CD14-positive monocyte (primary cell): ENCODE measurements at regions not wholly inside any gene's neighbourhood (a gene's known extent, or its start where the extent isn't known, plus 50 kb on each side); places are given as distances from the start of the nearest gene placed in this dataset.

Experiments used
- DNase-seq, 3 donors: peaks; one replicate each; pipeline ENCODE4 v3.0.0-alpha.2; 2011 to 2022
- H2AFZ ChIP-seq: 2 replicates; pipeline ENCODE4 v1.6.0; 2012; ENCODE audit warnings: mild to moderate bottlenecking, low read depth, low read length, inconsistent platforms; ENCODE audit not compliant: insufficient read depth, poor library complexity, severe bottlenecking
- H3K27ac ChIP-seq, 2 donors: 1 replicate in 1 of 2; 2 replicates in 1 of 2; pipeline ENCODE4 v1.5.1; 2012 to 2013; ENCODE audit warnings: low read length in 2 of 2, control low read depth in 1 of 2, inconsistent platforms in 1 of 2, low read depth in 1 of 2, mild to moderate bottlenecking in 1 of 2
- H3K27me3 ChIP-seq, 2 donors: one replicate each; pipeline versions ENCODE4 v1.6.0 to v1.6.1; 2011 to 2013; ENCODE audit warnings: low read length in 2 of 2; ENCODE audit not compliant: control insufficient read depth in 2 of 2, insufficient read depth in 2 of 2
- H3K36me3 ChIP-seq, 2 donors: replicated peaks in 1 of 2; 1 replicate in 1 of 2; 2 replicates in 1 of 2; pipeline versions ENCODE4 v1.5.1 to v1.6.1; 2012 to 2013; ENCODE audit warnings: low read length in 2 of 2, control low read depth in 1 of 2, inconsistent platforms in 1 of 2, mild to moderate bottlenecking in 1 of 2; ENCODE audit not compliant: insufficient read depth in 2 of 2, control insufficient read depth in 1 of 2
- H3K4me1 ChIP-seq, 2 donors: 1 replicate in 1 of 2; 2 replicates in 1 of 2; pipeline versions ENCODE4 v1.5.1 to v1.6.1; 2012 to 2013; ENCODE audit warnings: low read length in 2 of 2, control low read depth in 1 of 2, inconsistent platforms in 1 of 2, mild to moderate bottlenecking in 1 of 2, moderate library complexity in 1 of 2; ENCODE audit not compliant: insufficient read depth in 2 of 2, control insufficient read depth in 1 of 2
- H3K4me2 ChIP-seq: replicated peaks from 2 replicates; pipeline ENCODE3; 2012; ENCODE audit warnings: low read length, moderate library complexity, mild to moderate bottlenecking; ENCODE audit not compliant: poor library complexity, severe bottlenecking; ENCODE audit errors: extremely low read depth
- H3K4me3 ChIP-seq, 3 experiments: fragments of 200-600 bp in 1 of 3; sonication (generic) in 1 of 3; replicated peaks in 1 of 3; 1 replicate in 2 of 3; 2 replicates in 1 of 3; pipeline ENCODE4 v1.5.1; 2011 to 2013; ENCODE audit warnings: low read length in 3 of 3, mild to moderate bottlenecking in 3 of 3, control low read depth in 2 of 3, low read depth in 2 of 3, inconsistent platforms in 1 of 3, moderate library complexity in 1 of 3
- H3K79me2 ChIP-seq: 2 replicates; pipeline ENCODE4 v1.6.0; 2012; ENCODE audit warnings: mild to moderate bottlenecking, control low read depth, inconsistent platforms, low read length, moderate library complexity; ENCODE audit not compliant: insufficient read depth
- H3K9ac ChIP-seq: 2 replicates; pipeline ENCODE4 v1.6.0; 2017; ENCODE audit warnings: low read length, mild to moderate bottlenecking; ENCODE audit not compliant: insufficient read depth, poor library complexity, severe bottlenecking
- H3K9me3 ChIP-seq, 2 donors: replicated peaks in 1 of 2; 1 replicate in 1 of 2; 2 replicates in 1 of 2; pipeline versions ENCODE4 v1.5.1 to v1.6.1; 2012 to 2013; ENCODE audit warnings: low read length in 2 of 2, control low read depth in 1 of 2; ENCODE audit not compliant: control insufficient read depth in 1 of 2, insufficient read depth in 1 of 2
- H4K20me1 ChIP-seq: 2 replicates; pipeline ENCODE4 v1.6.0; 2012; ENCODE audit warnings: mild to moderate bottlenecking, low read length, control low read depth, moderate library complexity; ENCODE audit not compliant: insufficient read depth
- H3K27ac Mint-ChIP-seq, 7 donors: one replicate each; pipeline ENCODE4 v1.8.0; 2020; ENCODE audit warnings: mild to moderate bottlenecking in 7 of 7, mixed read lengths in 7 of 7, moderate library complexity in 6 of 7, inconsistent platforms in 2 of 7
- H3K27me3 Mint-ChIP-seq, 3 donors: one replicate each; pipeline ENCODE4 v1.8.0; 2021 to 2022; ENCODE audit warnings: low read depth in 3 of 3, mild to moderate bottlenecking in 3 of 3, mixed read lengths in 3 of 3, moderate library complexity in 3 of 3, inconsistent platforms in 1 of 3
- H3K36me3 Mint-ChIP-seq, 2 donors: one replicate each; pipeline ENCODE4 v1.8.0; 2020; ENCODE audit warnings: mixed read lengths in 2 of 2, inconsistent platforms in 1 of 2, mild to moderate bottlenecking in 1 of 2
- H3K4me1 Mint-ChIP-seq: one replicate; pipeline ENCODE4 v1.8.0; 2020; ENCODE audit warnings: mild to moderate bottlenecking, mixed read lengths
- H3K4me3 Mint-ChIP-seq, 2 donors: one replicate each; pipeline ENCODE4 v1.8.0; 2020; ENCODE audit warnings: mild to moderate bottlenecking in 2 of 2, mixed read lengths in 2 of 2, moderate library complexity in 1 of 2
- H3K9me3 Mint-ChIP-seq, 7 donors: one replicate each; pipeline ENCODE4 v1.8.0; 2020 to 2022; ENCODE audit warnings: mixed read lengths in 7 of 7, mild to moderate bottlenecking in 6 of 7, moderate library complexity in 6 of 7, inconsistent platforms in 2 of 7
- WGBS: methylation state at CpG from one replicate; pipeline ENCODE4 v1.1.5; 2013; ENCODE audit warnings: missing lambda C conversion rate; ENCODE audit not compliant: insufficient coverage; 5-methylcytosine and 5-hydroxymethylcytosine counted together
- intact Hi-C, 2 donors: fragments of 100-400 bp; cut with micrococcal nuclease; formaldehyde crosslinking; loops; one replicate each; pipeline versions ENCODE4 v1.15.0 to v1.15.1; 2023
- TF ChIP-seq, protein P1 (sequence below): fragments of 200-600 bp; IDR thresholded peaks from one replicate; pipeline ENCODE4 v1.8.0; 2022; ENCODE audit warnings: antibody characterized with exemption, mild to moderate bottlenecking

DNA sequence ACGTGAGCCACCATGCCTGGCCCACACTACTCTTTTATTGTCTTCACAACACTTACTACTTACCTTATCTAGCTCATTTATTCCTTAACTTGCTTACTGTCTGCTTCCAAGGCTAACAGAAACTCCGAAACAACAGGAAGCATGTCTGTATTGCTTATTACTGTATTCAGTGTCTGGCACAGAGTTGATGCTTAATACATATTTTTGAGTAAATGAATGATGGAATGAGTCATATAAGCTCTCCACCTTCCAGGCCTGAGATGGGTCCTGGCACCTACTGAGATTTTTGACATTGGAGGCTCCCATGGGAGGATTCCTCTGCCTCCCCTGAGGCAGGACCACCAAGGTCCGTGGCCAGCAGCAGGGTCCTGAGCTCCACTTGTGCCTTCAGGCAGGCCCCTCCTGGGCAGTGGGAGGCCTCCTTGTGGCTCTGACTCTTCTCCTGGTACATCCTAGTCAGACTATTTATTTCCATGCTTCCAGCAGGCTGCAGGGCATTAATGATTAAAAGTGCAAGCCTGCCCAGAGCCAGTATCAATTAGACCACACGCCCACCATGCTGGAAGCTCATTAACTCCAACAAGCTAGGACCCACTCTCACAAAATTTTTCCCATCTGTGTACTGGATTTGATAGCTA, 76.5 kb upstream of the CTNNA1 start:
- Mint-ChIP-seq H3K27ac (no peak overlapping the region), H3K4me3 (no peak overlapping the region), H3K9me3 (peaks cover 9 to 22% (median 16%) of the 10 kb centered on the region in 7 donors), H3K27me3 (peaks cover 4 to 11% (median 5%) of the 10 kb centered on the region in 3 donors), H3K36me3 (no peaks in the 10 kb centered on the region), H3K4me1 (no peaks in the 10 kb centered on the region)
- no peak overlapping the region for H3K9ac ChIP-seq
- no peak overlapping the region for H3K27ac ChIP-seq
- H3K27me3 ChIP-seq: peaks cover 0 to 2% of the 10 kb centered on the region in 2 donors
- no peaks in the 10 kb centered on the region for H4K20me1 ChIP-seq
- H2AFZ ChIP-seq: no peak overlapping the region
- intact Hi-C loops: no loop called here
- TF ChIP-seq, protein P1, sequence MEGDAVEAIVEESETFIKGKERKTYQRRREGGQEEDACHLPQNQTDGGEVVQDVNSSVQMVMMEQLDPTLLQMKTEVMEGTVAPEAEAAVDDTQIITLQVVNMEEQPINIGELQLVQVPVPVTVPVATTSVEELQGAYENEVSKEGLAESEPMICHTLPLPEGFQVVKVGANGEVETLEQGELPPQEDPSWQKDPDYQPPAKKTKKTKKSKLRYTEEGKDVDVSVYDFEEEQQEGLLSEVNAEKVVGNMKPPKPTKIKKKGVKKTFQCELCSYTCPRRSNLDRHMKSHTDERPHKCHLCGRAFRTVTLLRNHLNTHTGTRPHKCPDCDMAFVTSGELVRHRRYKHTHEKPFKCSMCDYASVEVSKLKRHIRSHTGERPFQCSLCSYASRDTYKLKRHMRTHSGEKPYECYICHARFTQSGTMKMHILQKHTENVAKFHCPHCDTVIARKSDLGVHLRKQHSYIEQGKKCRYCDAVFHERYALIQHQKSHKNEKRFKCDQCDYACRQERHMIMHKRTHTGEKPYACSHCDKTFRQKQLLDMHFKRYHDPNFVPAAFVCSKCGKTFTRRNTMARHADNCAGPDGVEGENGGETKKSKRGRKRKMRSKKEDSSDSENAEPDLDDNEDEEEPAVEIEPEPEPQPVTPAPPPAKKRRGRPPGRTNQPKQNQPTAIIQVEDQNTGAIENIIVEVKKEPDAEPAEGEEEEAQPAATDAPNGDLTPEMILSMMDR: no peak
- no peak overlapping the region for H3K4me2 ChIP-seq
- no peaks in the 10 kb centered on the region for H3K79me2 ChIP-seq
- no peak for DNase-seq
- H3K4me3 ChIP-seq: no peak overlapping the region
- no peaks in the 10 kb centered on the region for H3K36me3 ChIP-seq
- peaks cover 11 to 12% of the 10 kb centered on the region in 2 donors for H3K9me3 ChIP-seq
- no peaks in the 10 kb centered on the region for H3K4me1 ChIP-seq
- 85% methylated on average over 2 of the region's 4 CpGs for WGBS

DNA sequence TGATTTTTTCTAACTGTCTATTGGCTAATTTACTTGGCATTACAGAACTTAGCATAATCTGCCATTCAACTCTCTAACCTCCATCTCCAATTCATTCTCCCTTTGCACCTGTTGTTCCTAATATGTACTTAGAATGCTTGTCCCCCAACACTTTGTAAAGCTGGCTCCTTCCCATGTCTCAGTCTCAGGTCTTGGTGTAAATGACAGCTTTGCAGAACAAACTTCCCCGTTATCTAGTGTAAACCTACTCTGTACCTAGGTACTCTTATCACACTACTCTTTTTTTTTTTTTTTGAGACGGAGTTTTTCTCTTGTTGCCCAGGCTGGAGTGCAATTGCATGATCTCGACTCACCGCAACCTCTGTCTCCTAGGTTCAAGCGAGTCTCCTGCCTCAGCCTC, 77.2 kb upstream of the CTNNA1 start:
- Histone ChIP-seq H3K79me2 (no peaks in the 10 kb centered on the region), H3K4me3 (no peak overlapping the region), H3K9me3 (peaks cover 11 to 12% of the 10 kb centered on the region in 2 donors), H4K20me1 (no peaks in the 10 kb centered on the region), H3K9ac (no peak overlapping the region), H3K27me3 (peaks cover 0 to 2% of the 10 kb centered on the region in 2 donors), H2AFZ (no peak overlapping the region), H3K36me3 (no peaks in the 10 kb centered on the region), H3K4me1 (no peaks in the 10 kb centered on the region), H3K27ac (no peak overlapping the region), H3K4me2 (no peak overlapping the region)
- peaks cover 9 to 22% (median 14%) of the 10 kb centered on the region in 7 donors for H3K9me3 Mint-ChIP-seq
- H3K27me3 Mint-ChIP-seq: peaks cover 5 to 11% (median 7%) of the 10 kb centered on the region in 3 donors
- no peaks in the 10 kb centered on the region for H3K36me3 Mint-ChIP-seq
- DNase-seq: no peak
- intact Hi-C loops: no loop called here
- H3K27ac Mint-ChIP-seq: no peak overlapping the region
- TF ChIP-seq, protein P1: no peak
- H3K4me1 Mint-ChIP-seq: no peaks in the 10 kb centered on the region
- WGBS: 100% methylated on average over 3 of the region's 5 CpGs
- H3K4me3 Mint-ChIP-seq: no peak overlapping the region
